HS-5 (cell line): ENCODE measurements at regions not wholly inside any gene's neighbourhood (a gene's known extent, or its start where the extent isn't known, plus 50 kb on each side); places are given as distances from the start of the nearest gene placed in this dataset.
"Not testable (repeated sequence)": the region's sequence is repeated elsewhere in the genome, so short reads cannot be mapped to it uniquely, and the experiment has no call there.

ENCODE experiments used
- DNase-seq: peaks from one replicate; pipeline ENCODE4 v3.0.0-alpha.2; 2012; ENCODE audit warnings: low read depth

DNA sequence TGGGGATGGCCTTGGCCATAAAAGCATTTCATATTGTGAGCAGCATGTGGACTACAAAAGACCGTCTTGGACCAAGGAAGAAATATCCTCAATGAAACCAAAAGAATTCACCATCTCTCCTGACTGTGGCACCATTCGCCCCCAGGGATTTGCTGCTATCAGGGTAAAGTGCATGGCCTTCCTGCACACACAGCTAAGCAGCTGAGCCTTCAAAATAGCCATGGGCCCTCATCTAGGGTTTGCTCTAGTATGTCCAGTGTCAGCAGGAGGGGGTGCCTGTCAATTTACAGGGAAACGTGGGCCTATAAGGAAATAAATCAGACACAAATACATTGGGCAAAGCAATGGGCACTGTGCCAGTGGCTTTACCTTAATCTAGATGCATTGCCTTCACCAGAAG, 296.6 kb upstream of the NBPF12 start:
- DNase-seq: not testable (repeated sequence)

DNA sequence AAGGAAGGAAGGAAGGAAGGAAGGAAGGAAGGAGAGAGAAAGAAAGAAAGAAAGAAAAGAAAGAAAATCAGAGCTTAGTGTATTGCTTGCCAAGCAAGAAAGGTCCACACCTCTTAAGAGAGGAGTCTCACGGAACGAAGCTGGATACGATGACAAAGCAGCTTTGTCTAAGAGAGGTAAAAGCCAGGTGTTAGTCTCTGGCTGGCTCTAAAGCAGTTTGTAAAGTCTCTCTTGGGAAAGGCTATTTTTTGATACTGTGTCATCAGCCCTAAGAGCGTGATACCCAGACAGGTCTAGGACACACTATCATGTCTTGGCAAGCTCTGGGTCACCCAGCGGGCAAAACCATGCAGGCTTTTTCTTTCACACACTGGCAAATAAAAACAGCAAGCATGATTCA, 297.5 kb upstream of the NBPF12 start:
- not testable (repeated sequence) for DNase-seq

GRCh38 chr1:146630302-146630701, 307.8 kb upstream of the NBPF12 start:
- not testable (repeated sequence) for DNase-seq

DNA sequence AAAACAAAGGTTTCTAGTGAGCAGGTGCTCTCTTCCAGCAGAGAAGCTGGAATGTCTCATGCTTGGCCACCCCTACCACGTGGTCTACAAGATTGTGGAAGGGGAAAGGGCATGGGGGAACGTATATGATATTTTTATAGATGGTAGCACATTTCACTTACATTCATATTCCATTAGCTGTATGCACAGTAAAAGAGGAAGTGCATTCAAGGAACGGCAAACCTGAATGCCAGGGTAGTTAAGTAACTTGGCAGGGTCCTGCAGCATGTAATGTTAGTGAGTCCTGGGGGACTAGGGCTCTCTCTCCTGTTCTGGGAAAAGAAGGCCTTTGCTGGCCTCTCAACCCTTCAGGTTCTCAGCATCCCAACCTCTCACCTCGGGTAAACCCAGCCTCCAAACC, 319.5 kb upstream of the NBPF12 start:
- not testable (repeated sequence) for DNase-seq

GRCh38 chr1:146604681-146605080, 333.4 kb upstream of the NBPF12 start:
- not testable (repeated sequence) for DNase-seq

- not testable (repeated sequence) for DNase-seq
These were observed 337.3 kb upstream of the NBPF12 start for GRCh38 chr1:146600720-146601307.

DNA sequence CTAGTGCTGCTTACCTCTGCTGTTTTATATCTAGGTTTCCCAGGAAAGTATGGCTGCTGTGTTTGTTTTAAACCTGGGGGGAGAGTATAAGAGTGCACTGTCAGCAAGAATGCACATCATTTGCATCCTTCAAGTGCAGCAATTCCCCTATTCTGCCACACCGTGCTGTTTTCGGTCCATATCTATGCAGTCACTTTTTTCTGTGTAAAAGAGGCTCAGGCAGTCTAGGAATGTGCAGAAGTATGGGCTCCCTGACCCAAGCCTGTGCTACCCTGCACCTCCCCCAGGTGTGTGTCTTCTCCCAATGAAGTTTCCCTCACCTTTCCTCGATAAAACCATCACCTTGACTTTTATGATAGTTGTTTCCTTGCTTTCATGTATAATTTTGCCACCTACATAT, 338.2 kb upstream of the NBPF12 start:
- DNase-seq: not testable (repeated sequence)

GRCh38 chr1:146581229-146581628, 352.4 kb upstream of the NOTCH2NLA start:
- not testable (repeated sequence) for DNase-seq

GRCh38 chr1:146567541-146567940, 338.7 kb upstream of the NOTCH2NLA start:
- DNase-seq: not testable (repeated sequence)

DNA sequence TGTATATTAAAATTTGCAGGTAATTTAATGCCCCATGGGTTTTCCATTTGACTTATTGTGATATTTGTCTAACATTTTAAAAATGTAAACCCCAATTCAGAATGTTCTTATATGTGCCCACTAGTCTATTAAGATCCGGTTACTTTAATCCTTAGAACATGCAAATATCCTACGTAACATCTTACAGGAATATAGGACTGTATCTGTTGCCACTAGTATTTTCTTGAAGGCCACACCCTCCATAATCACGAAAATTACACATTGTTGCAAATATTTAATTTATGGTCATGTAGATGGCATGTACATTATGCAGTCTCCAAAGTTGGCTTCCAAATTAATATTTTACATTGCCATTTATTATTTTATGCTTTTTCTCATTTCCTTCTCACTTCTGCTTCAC, 329.2 kb upstream of the NOTCH2NLA start:
- not testable (repeated sequence) for DNase-seq

DNA sequence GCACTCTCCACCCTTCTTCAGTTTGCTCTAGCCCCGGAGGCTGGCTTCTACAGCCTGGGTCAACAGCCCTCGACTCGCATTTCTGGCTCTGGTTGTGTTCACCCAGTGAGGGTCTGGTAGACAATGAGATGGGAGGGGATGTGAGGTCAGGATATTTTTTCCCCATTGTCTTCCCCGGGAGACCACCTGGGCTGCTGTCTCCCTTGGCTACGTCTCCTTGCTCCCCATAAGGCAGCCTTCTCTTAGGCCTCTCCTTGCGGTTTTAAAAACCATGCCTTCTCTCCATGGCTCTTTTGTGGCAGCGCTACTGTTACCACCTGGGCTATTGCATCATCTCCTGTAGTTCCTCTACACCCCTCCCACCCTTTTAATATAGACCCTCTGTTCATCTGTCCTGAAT, 327.6 kb upstream of the NOTCH2NLA start:
- DNase-seq: not testable (repeated sequence)

GRCh38 chr1:146552414-146552813, 323.6 kb upstream of the NOTCH2NLA start:
- DNase-seq: not testable (repeated sequence)

DNA sequence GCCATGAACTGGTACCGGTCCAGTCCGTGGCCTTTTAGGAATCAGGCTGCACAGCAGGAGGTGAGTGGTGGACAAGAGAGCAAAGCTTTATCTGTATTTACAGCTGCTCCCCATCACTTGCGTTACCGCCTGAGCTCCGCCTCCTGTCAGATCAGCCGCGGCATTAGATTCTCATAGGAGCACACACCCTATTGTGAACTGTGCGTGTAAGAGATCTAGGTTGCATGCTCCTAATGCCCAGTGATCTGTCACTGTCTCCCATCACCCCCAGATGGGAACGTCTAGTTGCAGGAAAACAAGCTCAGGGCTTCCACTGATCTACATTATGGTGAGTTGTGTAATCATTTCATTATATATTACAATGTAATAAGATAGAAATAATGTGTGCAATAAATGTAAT, 319.9 kb upstream of the NOTCH2NLA start:
- DNase-seq: not testable (repeated sequence)

DNA sequence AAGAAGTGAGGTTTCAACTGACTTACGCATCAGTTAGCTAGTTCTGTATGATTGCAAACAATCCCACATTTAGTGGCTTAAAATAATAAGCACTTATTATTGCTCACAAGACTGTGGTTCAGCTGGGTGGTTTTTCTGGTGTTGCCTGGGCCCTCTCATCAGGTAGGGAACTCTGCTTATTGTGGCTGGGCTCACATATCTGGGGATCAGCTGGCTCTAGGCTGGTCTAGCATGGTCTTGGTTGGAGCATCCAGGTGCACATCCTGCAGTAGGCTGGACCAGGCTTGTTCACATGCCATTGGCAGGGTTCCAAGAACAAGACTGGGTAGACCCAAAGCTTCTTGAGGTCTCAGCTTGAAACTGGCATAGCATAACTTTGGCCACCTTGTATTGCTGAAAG, 317.4 kb upstream of the NOTCH2NLA start:
- DNase-seq: not testable (repeated sequence)

- DNase-seq: not testable (repeated sequence)
These were observed 309.1 kb upstream of the NOTCH2NLA start for GRCh38 chr1:146537775-146538373.

GRCh38 chr1:146536028-146536427, 307.2 kb upstream of the NOTCH2NLA start:
- DNase-seq: not testable (repeated sequence)

GRCh38 chr1:146535575-146535974, 306.8 kb upstream of the NOTCH2NLA start:
- DNase-seq: not testable (repeated sequence)

DNA sequence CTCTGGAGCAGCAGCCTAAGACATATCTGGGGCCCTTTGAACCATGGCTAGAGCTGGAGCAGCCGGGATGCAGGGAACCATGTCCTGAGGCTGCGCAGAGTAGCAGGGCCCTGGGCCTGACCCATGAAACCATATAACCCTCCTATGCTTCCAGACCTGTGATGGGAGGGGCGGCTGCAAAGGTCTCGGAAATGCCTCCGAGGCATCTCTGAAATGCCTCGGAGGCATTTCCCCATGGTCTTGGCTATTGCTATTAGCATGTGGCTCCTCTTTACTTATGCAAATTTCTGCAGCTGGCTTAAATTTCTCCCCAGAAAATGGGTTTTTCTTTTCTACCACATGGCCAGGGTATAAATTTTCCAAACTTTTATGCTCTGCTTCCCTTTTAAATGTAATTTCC, 302.1 kb upstream of the NOTCH2NLA start:
- not testable (repeated sequence) for DNase-seq

DNA sequence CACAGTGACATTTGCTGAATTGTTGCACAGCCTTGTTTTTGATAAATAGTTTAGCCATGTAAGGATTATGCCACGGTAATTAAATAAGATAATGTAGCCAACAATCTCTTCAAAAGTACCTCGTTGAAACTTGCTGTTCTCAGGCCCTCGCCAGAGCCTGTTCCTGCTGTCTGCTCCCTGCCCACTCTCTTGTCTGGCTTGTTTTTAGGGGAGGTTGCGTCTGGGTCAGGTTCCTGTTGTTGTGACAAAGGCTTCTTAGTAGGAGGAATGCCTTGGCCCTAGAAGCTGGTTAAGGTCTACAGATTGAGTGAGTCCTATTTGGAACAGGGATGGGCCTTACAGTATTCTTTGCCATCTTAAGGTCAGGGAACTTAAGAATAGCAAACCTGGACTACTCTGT, 294.0 kb upstream of the NOTCH2NLA start:
- not testable (repeated sequence) for DNase-seq

DNA sequence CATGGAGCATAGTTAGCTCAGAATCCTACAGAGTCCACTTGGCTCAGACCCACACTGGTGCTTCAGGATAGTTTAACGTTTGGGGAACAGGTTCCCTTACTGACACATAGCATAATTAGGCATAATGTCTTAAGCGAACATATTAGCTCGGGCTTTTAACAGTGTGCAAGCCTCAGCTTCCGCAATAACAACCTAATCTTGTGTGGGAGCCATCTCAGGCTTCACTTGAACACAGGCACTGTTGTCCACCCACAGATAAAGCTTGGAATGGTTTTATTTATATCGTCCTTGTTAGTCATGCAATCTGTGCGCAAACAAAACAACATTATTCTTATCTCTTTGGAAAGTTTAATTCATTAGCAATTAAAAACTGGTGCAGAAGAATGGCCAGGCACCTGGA, 293.5 kb upstream of the NOTCH2NLA start:
- not testable (repeated sequence) for DNase-seq

GRCh38 chr1:146521804-146522203, 293.0 kb upstream of the NOTCH2NLA start:
- not testable (repeated sequence) for DNase-seq

GRCh38 chr1:146513754-146514153, 284.9 kb upstream of the NOTCH2NLA start:
- not testable (repeated sequence) for DNase-seq

DNA sequence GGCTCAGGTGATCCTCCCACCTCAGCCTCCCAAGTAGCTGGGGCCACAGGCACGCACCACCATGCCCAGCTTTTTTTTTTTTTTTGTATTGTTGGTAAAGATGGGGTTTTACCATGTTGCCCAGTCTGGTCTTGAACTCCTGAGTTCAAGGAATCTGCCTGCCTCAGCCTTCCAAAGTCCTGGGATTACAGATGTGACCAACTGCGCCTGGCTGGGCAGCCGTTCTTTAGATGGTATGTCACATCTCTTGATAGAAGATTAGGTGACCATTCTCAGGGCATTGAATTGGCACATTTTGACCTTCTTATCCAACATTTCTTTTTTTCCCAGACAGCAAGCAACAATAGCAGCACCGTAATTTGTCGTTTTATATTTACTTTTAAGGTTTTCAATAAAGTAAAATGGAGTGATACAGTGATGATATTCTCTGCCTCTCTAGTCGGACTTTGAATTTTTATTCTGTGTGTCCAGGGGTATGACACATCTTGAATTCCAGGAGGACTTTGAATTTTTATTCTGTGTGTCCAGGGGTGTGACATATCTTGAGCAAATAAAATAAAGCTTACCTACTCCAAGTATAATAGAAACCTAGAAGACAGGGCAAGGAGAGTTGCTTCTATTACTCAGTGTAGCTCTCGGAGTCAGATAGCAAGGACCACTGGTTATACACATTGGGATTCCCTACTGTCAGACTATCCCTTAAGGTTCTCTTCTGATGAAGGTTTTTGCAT, 282.4 kb upstream of the NOTCH2NLA start:
- DNase-seq: not testable (repeated sequence)
